Testis (tissue), 2 donors: ENCODE measurements at regions not wholly inside any gene's neighbourhood (a gene's known extent, or its start where the extent isn't known, plus 50 kb on each side); places are given as distances from the start of the nearest gene placed in this dataset.
"Not testable (repeated sequence)": the region's sequence is repeated elsewhere in the genome, so short reads cannot be mapped to it uniquely, and the experiment has no call there.

ENCODE experiments used
- DNase-seq: peaks from one replicate; pipeline ENCODE4 v3.0.0-alpha.2; 2019
- H3K27ac ChIP-seq, 2 donors: fragments of 200-600 bp; sonication (generic); one replicate each; pipeline ENCODE4 v1.5.1; 2019
- H3K27me3 ChIP-seq: fragments of 200-600 bp; sonication (generic); one replicate; pipeline ENCODE4 v1.5.1; 2019
- H3K36me3 ChIP-seq: fragments of 200-600 bp; sonication (generic); one replicate; pipeline ENCODE4 v1.5.1; 2017; ENCODE audit warnings: low read depth; ENCODE audit errors: missing control alignments
- H3K4me1 ChIP-seq: fragments of 200-600 bp; sonication (generic); one replicate; pipeline ENCODE4 v1.5.1; 2019
- H3K4me3 ChIP-seq, 2 donors: fragments of 200-600 bp; sonication (generic); one replicate each; pipeline ENCODE4 v1.5.1; 2017 to 2019
- H3K9me3 ChIP-seq: fragments of 200-600 bp; sonication (generic); one replicate; pipeline ENCODE4 v1.5.1; 2017
- CTCF ChIP-seq, 3 experiments: fragments of 450-650 bp in 2 of 3; fragments of 200-600 bp in 1 of 3; sonication (generic) in 1 of 3; IDR thresholded peaks; one replicate each; pipeline ENCODE4 v1.5.1; 2016 to 2019; ENCODE audit warnings: antibody characterized with exemption in 3 of 3, mild to moderate bottlenecking in 2 of 3, moderate library complexity in 1 of 3
- POLR2A ChIP-seq: fragments of 450-650 bp; IDR thresholded peaks from one replicate; pipeline ENCODE4 v1.6.1; 2017; ENCODE audit warnings: antibody characterized with exemption, mild to moderate bottlenecking, moderate library complexity
- WGBS, 2 donors: methylation state at CpG; one replicate each; pipeline ENCODE4 v1.1.5; 2018; 5-methylcytosine and 5-hydroxymethylcytosine counted together
- intact Hi-C: fragments of 100-400 bp; cut with DNase I; formaldehyde crosslinking; loops from one replicate; pipeline ENCODE4 v1.15.1; 2023; ENCODE audit warnings: low total_unique reads

- TF ChIP-seq POLR2A: no peak
- no peak for TF ChIP-seq CTCF (IDR thresholded peaks at IDR 0.05)
- DNase-seq: no peak
These were observed 303.9 kb upstream of the DLGAP1 start for GRCh38 chr18:4758980-4759379.

GRCh38 chr18:4755848-4756247 is 300.7 kb upstream of the DLGAP1 start:
- WGBS, 2 donors: 76 to 79% methylated on average over 4 of the region's 4 CpGs
- Histone ChIP-seq H3K27ac (no peak overlapping the region), H3K27me3 (no peaks in the 10 kb centered on the region), H3K4me3 (no peak overlapping the region), H3K4me1 (no peaks in the 10 kb centered on the region), H3K36me3 (no peaks in the 10 kb centered on the region), H3K9me3 (no peaks in the 10 kb centered on the region)
- TF ChIP-seq POLR2A: no peak
- no peak for TF ChIP-seq CTCF (IDR thresholded peaks at IDR 0.05)
- DNase-seq: no peak
- intact Hi-C loops: no loop called here

More at GRCh38 chr18:4758980-4759379, 303.9 kb upstream of the DLGAP1 start:
- intact Hi-C loops: no loop called here
- WGBS, 2 donors: 59 to 72% methylated on average over 4 of the region's 4 CpGs
- Histone ChIP-seq H3K9me3 (no peaks in the 10 kb centered on the region), H3K4me3 (no peak overlapping the region), H3K27ac (no peak overlapping the region), H3K27me3 (no peaks in the 10 kb centered on the region), H3K4me1 (no peaks in the 10 kb centered on the region), H3K36me3 (no peaks in the 10 kb centered on the region)

- DNase-seq, intact Hi-C loops, H3K4me3 ChIP-seq, H3K27me3 ChIP-seq, H3K36me3 ChIP-seq, H3K4me1 ChIP-seq, H3K27ac ChIP-seq, H3K9me3 ChIP-seq: not testable (repeated sequence)
- WGBS, 2 donors: 67 to 76% methylated on average over 6 of the region's 6 CpGs
These were observed 298.0 kb upstream of the DLGAP1 start for GRCh38 chr18:4753151-4753550.

GRCh38 chr18:4751523-4751922 is 296.4 kb upstream of the DLGAP1 start:
- Histone ChIP-seq H3K27ac (no peak overlapping the region), H3K9me3 (no peaks in the 10 kb centered on the region), H3K4me3 (no peak overlapping the region), H3K4me1 (no peaks in the 10 kb centered on the region), H3K36me3 (no peaks in the 10 kb centered on the region), H3K27me3 (no peaks in the 10 kb centered on the region)
- WGBS, 2 donors: 72 to 80% methylated on average over 3 of the region's 3 CpGs
- TF ChIP-seq CTCF (IDR thresholded peaks at IDR 0.05) (no peak), POLR2A (no peak)
- no peak for DNase-seq
- intact Hi-C loops: no loop called here

- H3K4me3 ChIP-seq: no peak overlapping the region
- no peak overlapping the region for H3K27ac ChIP-seq
- no peaks in the 10 kb centered on the region for H3K9me3 ChIP-seq
- no peaks in the 10 kb centered on the region for H3K36me3 ChIP-seq
- TF ChIP-seq POLR2A (no peak), CTCF (IDR thresholded peaks at IDR 0.05) (no peak)
- 75 to 77% methylated on average over 8 of the region's 8 CpGs for WGBS, 2 donors
- no peaks in the 10 kb centered on the region for H3K27me3 ChIP-seq
- H3K4me1 ChIP-seq: no peaks in the 10 kb centered on the region
- DNase-seq: no peak
- intact Hi-C loops: no loop called here
These were observed 295.6 kb upstream of the DLGAP1 start for GRCh38 chr18:4750393-4751346.
